Stomach smooth muscle (tissue), 2 donors: ENCODE measurements at regions not wholly inside any gene's neighbourhood (a gene's known extent, or its start where the extent isn't known, plus 50 kb on each side); places are given as distances from the start of the nearest gene placed in this dataset.

Source experiments
- H3K27ac ChIP-seq: one replicate; pipeline ENCODE4 v1.7.0; 2013; ENCODE audit warnings: mild to moderate bottlenecking, low read length, inconsistent platforms
- H3K27me3 ChIP-seq, 2 donors: one replicate each; pipeline ENCODE4 v1.7.0; 2013; ENCODE audit warnings: low read length in 2 of 2; ENCODE audit not compliant: insufficient read depth in 2 of 2, control insufficient read depth in 1 of 2
- H3K36me3 ChIP-seq, 2 donors: one replicate each; pipeline ENCODE4 v1.7.0; 2013; ENCODE audit warnings: low read length in 2 of 2; ENCODE audit not compliant: control insufficient read depth in 2 of 2, insufficient read depth in 2 of 2
- H3K4me1 ChIP-seq: one replicate; pipeline ENCODE4 v1.7.0; 2013; ENCODE audit warnings: low read length; ENCODE audit not compliant: control insufficient read depth, insufficient read depth
- H3K4me3 ChIP-seq, 2 donors: one replicate each; pipeline ENCODE4 v1.7.0; 2013; ENCODE audit warnings: low read length in 2 of 2
- H3K9ac ChIP-seq, 2 donors: one replicate each; pipeline ENCODE4 v1.7.0; 2013; ENCODE audit warnings: low read length in 2 of 2, mild to moderate bottlenecking in 1 of 2
- H3K9me3 ChIP-seq, 2 donors: one replicate each; pipeline ENCODE4 v1.7.0; 2013; ENCODE audit warnings: low read length in 2 of 2; ENCODE audit not compliant: control insufficient read depth in 2 of 2
- donor health status: healthy.
- donor health status: Pancreatic carcinoma.

GRCh38 chr7:3206101-3206500, 95.0 kb upstream of the SDK1 start:
- Histone ChIP-seq H3K9ac (no peak overlapping the region), H3K9me3 (no peaks in the 10 kb centered on the region), H3K4me1 (no peaks in the 10 kb centered on the region), H3K27me3 (peaks cover 0 to 2% of the 10 kb centered on the region in 2 donors), H3K27ac (no peak overlapping the region), H3K36me3 (no peaks in the 10 kb centered on the region), H3K4me3 (no peak overlapping the region)

- H3K36me3 ChIP-seq = no peaks in the 10 kb centered on the region
- peaks cover 0 to 2% of the 10 kb centered on the region in 2 donors for H3K27me3 ChIP-seq
- H3K9me3 ChIP-seq = no peaks in the 10 kb centered on the region
- no peaks in the 10 kb centered on the region for H3K4me1 ChIP-seq
- H3K9ac ChIP-seq = no peak overlapping the region
- no peak overlapping the region for H3K4me3 ChIP-seq
- no peak overlapping the region for H3K27ac ChIP-seq
Observed at GRCh38 chr7:3206771-3207191, 94.3 kb upstream of the SDK1 start.

- H3K9ac ChIP-seq = no peak overlapping the region
- no peak overlapping the region for H3K4me3 ChIP-seq
- peaks cover 0 to 2% of the 10 kb centered on the region in 2 donors for H3K27me3 ChIP-seq
- no peaks in the 10 kb centered on the region for H3K9me3 ChIP-seq
- H3K27ac ChIP-seq = no peak overlapping the region
- no peaks in the 10 kb centered on the region for H3K4me1 ChIP-seq
- H3K36me3 ChIP-seq = no peaks in the 10 kb centered on the region
Observed at GRCh38 chr7:3207387-3207902, 93.6 kb upstream of the SDK1 start.

- Histone ChIP-seq H3K9me3 (no peaks in the 10 kb centered on the region), H3K36me3 (no peaks in the 10 kb centered on the region), H3K27me3 (peaks cover 0 to 2% of the 10 kb centered on the region in 2 donors), H3K4me3 (no peak overlapping the region), H3K4me1 (no peaks in the 10 kb centered on the region), H3K27ac (no peak overlapping the region), H3K9ac (no peak overlapping the region)
Observed at GRCh38 chr7:3210531-3210930, 90.5 kb upstream of the SDK1 start.

- Histone ChIP-seq H3K9ac (no peak overlapping the region), H3K27me3 (no peaks in the 10 kb centered on the region), H3K9me3 (no peaks in the 10 kb centered on the region), H3K4me1 (peaks cover 3% of the 10 kb centered on the region), H3K4me3 (no peak overlapping the region), H3K27ac (no peak overlapping the region), H3K36me3 (no peaks in the 10 kb centered on the region)
Observed at GRCh38 chr7:3214090-3214413, 87.0 kb upstream of the SDK1 start.

- Histone ChIP-seq H3K4me3 (no peak overlapping the region), H3K27ac (no peak overlapping the region), H3K27me3 (no peaks in the 10 kb centered on the region)
Observed at GRCh38 chr7:3215624-3216585, 85.1 kb upstream of the SDK1 start.

GRCh38 chr7:3217166-3217565, 83.9 kb upstream of the SDK1 start:
- Histone ChIP-seq H3K4me3 (no peak overlapping the region), H3K4me1 (peaks cover 3% of the 10 kb centered on the region), H3K36me3 (no peaks in the 10 kb centered on the region), H3K9ac (no peak overlapping the region), H3K27me3 (no peaks in the 10 kb centered on the region), H3K9me3 (no peaks in the 10 kb centered on the region), H3K27ac (no peak overlapping the region)

More at GRCh38 chr7:3215624-3216585, 85.1 kb upstream of the SDK1 start:
- Histone ChIP-seq H3K9ac (no peak overlapping the region), H3K4me1 (peaks cover 3% of the 10 kb centered on the region), H3K9me3 (no peaks in the 10 kb centered on the region), H3K36me3 (no peaks in the 10 kb centered on the region)

- Histone ChIP-seq H3K4me1 (peaks cover 3% of the 10 kb centered on the region), H3K9ac (no peak overlapping the region), H3K27me3 (no peaks in the 10 kb centered on the region), H3K9me3 (no peaks in the 10 kb centered on the region), H3K27ac (no peak overlapping the region), H3K36me3 (no peaks in the 10 kb centered on the region), H3K4me3 (peak overlapping the region in 1 of 2 donors; percentile 2)
Observed at GRCh38 chr7:3218411-3219225, 82.4 kb upstream of the SDK1 start.

GRCh38 chr7:3229904-3230470, 71.1 kb upstream of the SDK1 start:
- H3K4me1 ChIP-seq = no peaks in the 10 kb centered on the region
- no peak overlapping the region for H3K4me3 ChIP-seq
- peaks cover 0 to 2% of the 10 kb centered on the region in 2 donors for H3K27me3 ChIP-seq
- H3K9me3 ChIP-seq = no peaks in the 10 kb centered on the region
- no peaks in the 10 kb centered on the region for H3K36me3 ChIP-seq
- H3K9ac ChIP-seq = no peak overlapping the region
- H3K27ac ChIP-seq = no peak overlapping the region

- Histone ChIP-seq H3K4me3 (no peak overlapping the region), H3K9ac (no peak overlapping the region), H3K27me3 (peaks cover 0 to 2% of the 10 kb centered on the region in 2 donors), H3K4me1 (no peaks in the 10 kb centered on the region), H3K36me3 (no peaks in the 10 kb centered on the region), H3K9me3 (peaks cover 2 to 4% of the 10 kb centered on the region in 2 donors), H3K27ac (no peak overlapping the region)
Observed at GRCh38 chr7:3230908-3231307, 70.1 kb upstream of the SDK1 start.
